ENCODE measurements at regions not wholly inside any gene's neighbourhood (a gene's known extent, or its start where the extent isn't known, plus 50 kb on each side); places are given as distances from the start of the nearest gene placed in this dataset.
"Not testable (repeated sequence)": the region's sequence is repeated elsewhere in the genome, so short reads cannot be mapped to it uniquely, and the experiment has no call there.

- no peak for TF ChIP-seq CTCF (IDR thresholded peaks at IDR 0.05; ENCODE audit: low read depth, low read length)
Observed at GRCh38 chr15:92800013-92800412, 100.1 kb upstream of the CHD2 start.

GRCh38 chr15:92800416-92801055, 99.6 kb upstream of the CHD2 start:
- DNase-seq (ENCODE audit: extremely low read depth, low read depth): not testable (repeated sequence)

More at GRCh38 chr15:92800013-92800412, 100.1 kb upstream of the CHD2 start:
- no peak for DNase-seq (ENCODE audit: extremely low read depth, low read depth)

GRCh38 chr15:92801056-92801773, 98.9 kb upstream of the CHD2 start:
- DNase-seq (ENCODE audit: extremely low read depth, low read depth): peak; percentile 73

GRCh38 chr15:92801774-92802464, 98.2 kb upstream of the CHD2 start:
- no peak for TF ChIP-seq CTCF (IDR thresholded peaks at IDR 0.05; ENCODE audit: low read depth, low read length)
- DNase-seq (ENCODE audit: extremely low read depth, low read depth): peak; percentile 88

- TF ChIP-seq CTCF (IDR thresholded peaks at IDR 0.05; ENCODE audit: low read depth, low read length): no peak
- DNase-seq (ENCODE audit: extremely low read depth, low read depth): no peak
Observed at GRCh38 chr15:92803536-92803851, 96.6 kb upstream of the CHD2 start.

- DNase-seq (ENCODE audit: extremely low read depth, low read depth): peak; percentile 99
- no peak for TF ChIP-seq CTCF (IDR thresholded peaks at IDR 0.05; ENCODE audit: low read depth, low read length)
Observed at GRCh38 chr15:92803852-92804609, 96.1 kb upstream of the CHD2 start.

- DNase-seq (ENCODE audit: extremely low read depth, low read depth): not testable (repeated sequence)
Observed at GRCh38 chr15:92804610-92804936, 95.6 kb upstream of the CHD2 start.

- TF ChIP-seq CTCF (IDR thresholded peaks at IDR 0.05; ENCODE audit: low read depth, low read length): no peak
- DNase-seq (ENCODE audit: extremely low read depth, low read depth): no peak
Observed at GRCh38 chr15:92805080-92805690, 94.9 kb upstream of the CHD2 start.

GRCh38 chr15:92806171-92806570, 94.0 kb upstream of the CHD2 start:
- DNase-seq (ENCODE audit: extremely low read depth, low read depth): not testable (repeated sequence)
